Right lobe of liver (tissue), 4 donors: ENCODE measurements at regions not wholly inside any gene's neighbourhood (a gene's known extent, or its start where the extent isn't known, plus 50 kb on each side); places are given as distances from the start of the nearest gene placed in this dataset.

Experiments used
- POLR2A ChIP-seq: fragments of 450-650 bp; IDR thresholded peaks from one replicate; pipeline ENCODE4 v1.6.1; 2017; ENCODE audit warnings: antibody characterized with exemption, mild to moderate bottlenecking
- TF ChIP-seq, protein P1 (sequence below), 4 donors: fragments of 200-600 bp in 3 of 4; fragments of 450-650 bp in 1 of 4; IDR thresholded peaks; one replicate each; pipeline versions ENCODE4 v1.5.1 to v1.8.0; 2016 to 2022; ENCODE audit warnings: antibody characterized with exemption in 4 of 4, mild to moderate bottlenecking in 2 of 4
- donor health status: DM: no; HTN: no; CAD: no.
- donor health status: DM: no; HTN: no; CAD: no.
- donor health status: DM: no; HTN: yes; CAD: no.

DNA sequence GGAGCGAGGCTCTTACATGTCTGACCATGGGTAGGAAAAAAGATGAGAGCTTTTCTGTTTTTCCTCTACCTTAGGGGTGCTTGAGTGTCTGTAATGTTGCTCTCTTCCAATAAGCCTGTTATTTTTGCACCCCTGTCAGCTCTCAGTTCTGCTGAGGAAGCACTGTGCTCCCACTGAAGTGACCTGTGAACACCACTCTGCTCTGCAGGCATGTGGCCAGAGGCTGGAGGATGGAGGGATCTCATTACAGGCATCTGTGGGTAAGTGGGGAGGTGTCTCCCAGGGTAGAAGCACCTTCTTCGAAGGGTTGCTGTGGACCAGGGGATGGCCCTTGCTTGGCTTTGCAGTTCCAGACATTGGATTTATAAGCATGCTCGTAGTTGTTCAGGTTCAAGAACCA lies 56.8 kb upstream of the RBM15 start:
- TF ChIP-seq, protein P1, sequence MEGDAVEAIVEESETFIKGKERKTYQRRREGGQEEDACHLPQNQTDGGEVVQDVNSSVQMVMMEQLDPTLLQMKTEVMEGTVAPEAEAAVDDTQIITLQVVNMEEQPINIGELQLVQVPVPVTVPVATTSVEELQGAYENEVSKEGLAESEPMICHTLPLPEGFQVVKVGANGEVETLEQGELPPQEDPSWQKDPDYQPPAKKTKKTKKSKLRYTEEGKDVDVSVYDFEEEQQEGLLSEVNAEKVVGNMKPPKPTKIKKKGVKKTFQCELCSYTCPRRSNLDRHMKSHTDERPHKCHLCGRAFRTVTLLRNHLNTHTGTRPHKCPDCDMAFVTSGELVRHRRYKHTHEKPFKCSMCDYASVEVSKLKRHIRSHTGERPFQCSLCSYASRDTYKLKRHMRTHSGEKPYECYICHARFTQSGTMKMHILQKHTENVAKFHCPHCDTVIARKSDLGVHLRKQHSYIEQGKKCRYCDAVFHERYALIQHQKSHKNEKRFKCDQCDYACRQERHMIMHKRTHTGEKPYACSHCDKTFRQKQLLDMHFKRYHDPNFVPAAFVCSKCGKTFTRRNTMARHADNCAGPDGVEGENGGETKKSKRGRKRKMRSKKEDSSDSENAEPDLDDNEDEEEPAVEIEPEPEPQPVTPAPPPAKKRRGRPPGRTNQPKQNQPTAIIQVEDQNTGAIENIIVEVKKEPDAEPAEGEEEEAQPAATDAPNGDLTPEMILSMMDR (IDR thresholded peaks at IDR 0.05): no peak
- TF ChIP-seq POLR2A: no peak
